IMR-90 (cell line): ENCODE measurements at regions not wholly inside any gene's neighbourhood (a gene's known extent, or its start where the extent isn't known, plus 50 kb on each side); places are given as distances from the start of the nearest gene placed in this dataset.

Experiments used
- ATAC-seq: fragments of 200-7000 bp; cut with Tn5 transposase; 2 replicates; pipeline ENCODE4 v1.9.1; 2020; ENCODE audit warnings: low read depth, mild to moderate bottlenecking, moderate library complexity
- BruUV-seq: library from RNA; stranded (reverse); fragments of 400-500 nt; replicated peaks from 2 replicates; lab custom pipeline; 2021; lab: Mats Ljungman, UMichigan
- CTCF ChIA-PET: fragments of 300-600 bp; formaldehyde crosslinking; extraction: SDS; loops from one replicate; lab custom pipeline; 2021; ENCODE audit warnings: antibody characterized with exemption; lab: Yijun Ruan, JAX
- POLR2A ChIA-PET: fragments of 300-600 bp; sonication (Branson Sonifier 250); formaldehyde crosslinking; loops from one replicate; lab custom pipeline; 2022; ENCODE audit warnings: antibody characterized with exemption; ENCODE audit not compliant: unreplicated experiment; lab: Charles Lee
- DNase-seq: peaks from one replicate; pipeline ENCODE4 v3.0.0; 2013
- H2AFZ ChIP-seq: replicated peaks from 2 replicates; pipeline ENCODE3; 2013; ENCODE audit warnings: low read length, mild to moderate bottlenecking; ENCODE audit not compliant: poor library complexity
- H2AK5ac ChIP-seq: 2 replicates; pipeline ENCODE4 v1.6.1; 2013; ENCODE audit warnings: low read depth, low read length, inconsistent platforms
- H2AK9ac ChIP-seq: replicated peaks from 2 replicates; pipeline ENCODE3; 2013; ENCODE audit warnings: mild to moderate bottlenecking, low read depth, low read length, moderate library complexity; ENCODE audit not compliant: poor library complexity
- H2BK120ac ChIP-seq: 2 replicates; pipeline ENCODE4 v1.6.1; 2013; ENCODE audit warnings: low read depth, low read length, inconsistent platforms
- H2BK15ac ChIP-seq: 3 replicates; pipeline ENCODE4 v1.6.1; 2013; ENCODE audit warnings: low read depth, low read length, inconsistent platforms
- H2BK20ac ChIP-seq: 2 replicates; pipeline ENCODE4 v1.6.1; 2013; ENCODE audit warnings: low read depth, mild to moderate bottlenecking, inconsistent platforms, low read length, moderate library complexity
- H2BK5ac ChIP-seq: 2 replicates; pipeline ENCODE4 v1.6.1; 2013; ENCODE audit warnings: mild to moderate bottlenecking, low read depth, low read length, inconsistent platforms; ENCODE audit not compliant: poor library complexity, severe bottlenecking
- H3K14ac ChIP-seq: replicated peaks from 2 replicates; pipeline ENCODE4 v1.6.1; 2013; ENCODE audit warnings: low read depth, low read length, inconsistent platforms
- H3K18ac ChIP-seq: 2 replicates; pipeline ENCODE4 v1.6.1; 2013; ENCODE audit warnings: low read depth, low read length, control low read depth
- H3K23ac ChIP-seq: 2 replicates; pipeline ENCODE4 v1.6.1; 2013; ENCODE audit warnings: low read depth, low read length, inconsistent platforms
- H3K27ac ChIP-seq: 2 replicates; pipeline ENCODE4 v1.5.1; 2013; ENCODE audit warnings: mild to moderate bottlenecking, control low read depth, low read length; ENCODE audit not compliant: insufficient read depth
- H3K27me3 ChIP-seq: 2 replicates; pipeline ENCODE4 v1.6.1; 2013; ENCODE audit warnings: low read length; ENCODE audit not compliant: control insufficient read depth, insufficient read depth
- H3K36me3 ChIP-seq: 2 replicates; pipeline ENCODE4 v1.6.1; 2013; ENCODE audit warnings: low read length, mixed read lengths; ENCODE audit not compliant: control insufficient read depth, insufficient read depth
- H3K4ac ChIP-seq: 2 replicates; pipeline ENCODE4 v1.6.1; 2013; ENCODE audit warnings: low read depth, low read length, inconsistent platforms
- H3K4me1 ChIP-seq: 2 replicates; pipeline ENCODE4 v1.6.1; 2013; ENCODE audit warnings: low read length, mixed read lengths; ENCODE audit not compliant: control insufficient read depth, insufficient read depth
- H3K4me2 ChIP-seq: 2 replicates; pipeline ENCODE4 v1.6.1; 2013; ENCODE audit warnings: low read depth, mild to moderate bottlenecking, control low read depth, low read length, moderate library complexity
- H3K4me3 ChIP-seq: 2 replicates; pipeline ENCODE4 v1.5.1; 2013; ENCODE audit warnings: low read depth, mild to moderate bottlenecking, control low read depth, low read length, moderate library complexity; ENCODE audit not compliant: insufficient read depth
- H3K56ac ChIP-seq: 2 replicates; pipeline ENCODE4 v1.6.1; 2013; ENCODE audit warnings: low read length, inconsistent platforms; ENCODE audit not compliant: insufficient read depth; ENCODE audit errors: extremely low read depth
- H3K79me1 ChIP-seq, 2 experiments: 2 replicates each; pipeline ENCODE4 v1.6.1; 2013; ENCODE audit warnings: low read length in 2 of 2, inconsistent platforms in 1 of 2, low read depth in 1 of 2
- H3K9ac ChIP-seq: 2 replicates; pipeline ENCODE4 v1.6.1; 2013; ENCODE audit warnings: low read depth, low read length, control low read depth
- H3K9me1 ChIP-seq: 2 replicates; pipeline ENCODE4 v1.6.1; 2013; ENCODE audit warnings: low read length, inconsistent platforms; ENCODE audit not compliant: insufficient read depth
- H3K9me3 ChIP-seq: 2 replicates; pipeline ENCODE4 v1.6.1; 2013; ENCODE audit warnings: low read length; ENCODE audit not compliant: control insufficient read depth, insufficient read depth
- H4K20me1 ChIP-seq: 2 replicates; pipeline ENCODE4 v1.6.1; 2013; ENCODE audit warnings: low read length, inconsistent platforms; ENCODE audit not compliant: insufficient read depth
- H4K5ac ChIP-seq: 2 replicates; pipeline ENCODE4 v1.6.1; 2013; ENCODE audit warnings: mild to moderate bottlenecking, low read depth, low read length, control low read depth
- H4K8ac ChIP-seq, 2 experiments: 2 replicates each; pipeline ENCODE4 v1.6.1; 2013; ENCODE audit warnings: low read depth in 2 of 2, low read length in 2 of 2, control low read depth in 1 of 2, inconsistent platforms in 1 of 2
- H4K91ac ChIP-seq: 2 replicates; pipeline ENCODE4 v1.6.1; 2013; ENCODE audit warnings: low read depth, low read length, inconsistent platforms; ENCODE audit not compliant: insufficient read depth
- BHLHE40 ChIP-seq: fragments of 150-350 bp; IDR thresholded peaks from 2 replicates; pipeline ENCODE4 v1.6.1; 2016; ENCODE audit warnings: mild to moderate bottlenecking, low read depth, low read length
- CEBPB ChIP-seq: IDR thresholded peaks from 2 replicates; pipeline ENCODE4 v1.6.1; 2012; ENCODE audit warnings: low read depth, low read length, improper control_type of control experiment
- CHD1 ChIP-seq: IDR thresholded peaks from 2 replicates; pipeline ENCODE4 v1.6.1; 2012; ENCODE audit warnings: low read depth, low read length, improper control_type of control experiment
- FOS ChIP-seq: fragments of 150-350 bp; IDR thresholded peaks from 2 replicates; pipeline ENCODE4 v1.6.1; 2016; ENCODE audit warnings: low read depth, low read length
- MAFK ChIP-seq: IDR thresholded peaks from 2 replicates; pipeline ENCODE4 v1.6.1; 2012; ENCODE audit warnings: low read depth, low read length, improper control_type of control experiment
- MAZ ChIP-seq: IDR thresholded peaks from 2 replicates; pipeline ENCODE4 v1.6.1; 2012; ENCODE audit warnings: low read depth, mild to moderate bottlenecking, low read length, improper control_type of control experiment, moderate library complexity, borderline replicate concordance
- MXI1 ChIP-seq: IDR thresholded peaks from 2 replicates; pipeline ENCODE4 v1.6.1; 2012; ENCODE audit warnings: low read depth, mild to moderate bottlenecking, low read length, moderate library complexity, borderline replicate concordance
- NFE2L2 ChIP-seq: fragments of 150-350 bp; IDR thresholded peaks from 2 replicates; pipeline ENCODE4 v1.6.1; 2016; ENCODE audit warnings: low read depth, mild to moderate bottlenecking, low read length
- POLR2A ChIP-seq: IDR thresholded peaks from 2 replicates; pipeline ENCODE4 v1.6.1; 2012; ENCODE audit warnings: mild to moderate bottlenecking, low read depth, low read length
- RAD21 ChIP-seq: IDR thresholded peaks from 2 replicates; pipeline ENCODE4 v1.6.1; 2012; ENCODE audit warnings: low read length, improper control_type of control experiment
- RCOR1 ChIP-seq: IDR thresholded peaks from 2 replicates; pipeline ENCODE4 v1.6.1; 2012; ENCODE audit warnings: mild to moderate bottlenecking, low read length, improper control_type of control experiment; ENCODE audit not compliant: insufficient replicate concordance
- RFX5 ChIP-seq: IDR thresholded peaks from 2 replicates; pipeline ENCODE4 v1.8.0; 2012; ENCODE audit warnings: low read depth, mild to moderate bottlenecking, low read length, moderate library complexity
- SMC3 ChIP-seq: fragments of 150-350 bp; IDR thresholded peaks from 2 replicates; pipeline ENCODE4 v1.6.1; 2016; ENCODE audit warnings: low read depth, mild to moderate bottlenecking, antibody characterized with exemption, low read length, moderate library complexity
- WGBS, 2 experiments: methylation state at CpG; one replicate each; pipeline versions ENCODE4 v1.1.5 to v1.1.7; 2013; ENCODE audit warnings: missing lambda C conversion rate in 2 of 2; ENCODE audit not compliant: insufficient read length in 1 of 2; ENCODE audit errors: extremely low coverage in 2 of 2; 5-methylcytosine and 5-hydroxymethylcytosine counted together
- dilution Hi-C: fragments of 300-500 bp; cut with HindIII; formaldehyde crosslinking; loops from one replicate; pipeline ENCODE4 v1.14.3; 2018; ENCODE audit warnings: low sequenced_read_pairs; ENCODE audit not compliant: unreplicated experiment
- in situ Hi-C: fragments of 300-500 bp; cut with MboI; formaldehyde crosslinking; loops from 3 replicates; pipeline ENCODE4 v1.14.3; 2019; ENCODE audit warnings: low sequenced_read_pairs, inconsistent platforms, mixed read lengths
- intact Hi-C: fragments of 100-400 bp; cut with micrococcal nuclease; formaldehyde crosslinking; loops from 2 replicates; pipeline ENCODE4 v1.10.0; 2022
- TF ChIP-seq, protein P1 (sequence below): fragments of 150-350 bp; IDR thresholded peaks from 2 replicates; pipeline ENCODE4 v1.6.1; 2017; ENCODE audit warnings: mild to moderate bottlenecking, antibody characterized with exemption, low read length, low read depth
- TF ChIP-seq, protein P2 (sequence below): fragments of 150-350 bp; IDR thresholded peaks from 2 replicates; pipeline ENCODE4 v1.6.1; 2016; ENCODE audit warnings: low read depth, mild to moderate bottlenecking, low read length, moderate library complexity, borderline replicate concordance
- TF ChIP-seq, protein P3 (sequence below): conservative IDR thresholded peaks from 2 replicates; pipeline ENCODE4 v1.5.1; 2012; ENCODE audit warnings: mild to moderate bottlenecking, low read depth, low read length, improper control_type of control experiment

DNA sequence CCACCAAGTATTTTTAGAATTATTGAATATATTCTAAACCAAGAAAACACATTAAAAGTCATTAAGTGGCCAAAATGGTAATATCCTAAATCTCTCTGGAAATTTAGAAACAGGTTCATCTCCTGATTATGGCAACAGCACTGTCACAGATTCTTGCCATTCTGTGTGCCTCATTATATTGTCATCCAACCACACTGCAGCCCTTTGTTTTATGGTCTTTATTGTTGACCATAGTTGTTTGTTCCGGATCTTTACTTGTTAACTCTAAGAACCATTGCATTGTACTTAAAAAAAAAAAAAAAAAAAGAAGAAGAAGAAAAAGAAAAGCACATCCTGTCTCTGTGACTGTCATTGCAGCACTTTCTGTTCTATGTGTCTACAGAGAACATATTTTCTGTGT is 822.1 kb upstream of the ADGRL3 start:
- Histone ChIP-seq H3K4me1 (no peaks in the 10 kb centered on the region), H2AK5ac (no peak overlapping the region), H4K20me1 (no peaks in the 10 kb centered on the region), H2AFZ (no peak overlapping the region), H2BK15ac (no peak overlapping the region), H3K4ac (no peak overlapping the region), H3K9ac (no peak overlapping the region), H3K23ac (no peak overlapping the region), H3K4me2 (no peak overlapping the region), H3K27me3 (no peaks in the 10 kb centered on the region), H3K36me3 (no peaks in the 10 kb centered on the region), H4K91ac (no peak overlapping the region), H3K9me3 (no peaks in the 10 kb centered on the region), H4K5ac (no peak overlapping the region), H2BK20ac (no peak overlapping the region), H3K79me1 (no peaks in the 10 kb centered on the region), H2BK120ac (no peak overlapping the region), H2BK5ac (no peak overlapping the region), H2AK9ac (no peak overlapping the region), H3K4me3 (no peak overlapping the region), H3K56ac (no peak overlapping the region), H3K9me1 (no peaks in the 10 kb centered on the region), H4K8ac (no peak overlapping the region), H3K18ac (no peak overlapping the region), H3K27ac (no peak overlapping the region), H3K14ac (no peak overlapping the region)
- CTCF ChIA-PET: no interaction called here
- no CpG with 5 or more reads among the region's 1 CpG for WGBS, 2 experiments
- in situ Hi-C loops: no loop called here
- dilution Hi-C loops: no loop called here
- no TSS peak for BruUV-seq
- TF ChIP-seq FOS: no peak
- TF ChIP-seq, protein P1, sequence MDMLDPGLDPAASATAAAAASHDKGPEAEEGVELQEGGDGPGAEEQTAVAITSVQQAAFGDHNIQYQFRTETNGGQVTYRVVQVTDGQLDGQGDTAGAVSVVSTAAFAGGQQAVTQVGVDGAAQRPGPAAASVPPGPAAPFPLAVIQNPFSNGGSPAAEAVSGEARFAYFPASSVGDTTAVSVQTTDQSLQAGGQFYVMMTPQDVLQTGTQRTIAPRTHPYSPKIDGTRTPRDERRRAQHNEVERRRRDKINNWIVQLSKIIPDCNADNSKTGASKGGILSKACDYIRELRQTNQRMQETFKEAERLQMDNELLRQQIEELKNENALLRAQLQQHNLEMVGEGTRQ: no peak
- TF ChIP-seq CEBPB: no peak
- TF ChIP-seq CHD1: no peak
- TF ChIP-seq SMC3: no peak
- TF ChIP-seq MAFK: no peak
- no peak for TF ChIP-seq POLR2A
- TF ChIP-seq RCOR1: no peak
- no peak for TF ChIP-seq MXI1
- no peak for TF ChIP-seq NFE2L2
- TF ChIP-seq MAZ: no peak
- no peak for TF ChIP-seq RFX5
- no peak for TF ChIP-seq BHLHE40
- TF ChIP-seq, protein P2, sequence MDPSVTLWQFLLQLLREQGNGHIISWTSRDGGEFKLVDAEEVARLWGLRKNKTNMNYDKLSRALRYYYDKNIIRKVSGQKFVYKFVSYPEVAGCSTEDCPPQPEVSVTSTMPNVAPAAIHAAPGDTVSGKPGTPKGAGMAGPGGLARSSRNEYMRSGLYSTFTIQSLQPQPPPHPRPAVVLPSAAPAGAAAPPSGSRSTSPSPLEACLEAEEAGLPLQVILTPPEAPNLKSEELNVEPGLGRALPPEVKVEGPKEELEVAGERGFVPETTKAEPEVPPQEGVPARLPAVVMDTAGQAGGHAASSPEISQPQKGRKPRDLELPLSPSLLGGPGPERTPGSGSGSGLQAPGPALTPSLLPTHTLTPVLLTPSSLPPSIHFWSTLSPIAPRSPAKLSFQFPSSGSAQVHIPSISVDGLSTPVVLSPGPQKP: no peak
- TF ChIP-seq RAD21: no peak
- TF ChIP-seq, protein P3, sequence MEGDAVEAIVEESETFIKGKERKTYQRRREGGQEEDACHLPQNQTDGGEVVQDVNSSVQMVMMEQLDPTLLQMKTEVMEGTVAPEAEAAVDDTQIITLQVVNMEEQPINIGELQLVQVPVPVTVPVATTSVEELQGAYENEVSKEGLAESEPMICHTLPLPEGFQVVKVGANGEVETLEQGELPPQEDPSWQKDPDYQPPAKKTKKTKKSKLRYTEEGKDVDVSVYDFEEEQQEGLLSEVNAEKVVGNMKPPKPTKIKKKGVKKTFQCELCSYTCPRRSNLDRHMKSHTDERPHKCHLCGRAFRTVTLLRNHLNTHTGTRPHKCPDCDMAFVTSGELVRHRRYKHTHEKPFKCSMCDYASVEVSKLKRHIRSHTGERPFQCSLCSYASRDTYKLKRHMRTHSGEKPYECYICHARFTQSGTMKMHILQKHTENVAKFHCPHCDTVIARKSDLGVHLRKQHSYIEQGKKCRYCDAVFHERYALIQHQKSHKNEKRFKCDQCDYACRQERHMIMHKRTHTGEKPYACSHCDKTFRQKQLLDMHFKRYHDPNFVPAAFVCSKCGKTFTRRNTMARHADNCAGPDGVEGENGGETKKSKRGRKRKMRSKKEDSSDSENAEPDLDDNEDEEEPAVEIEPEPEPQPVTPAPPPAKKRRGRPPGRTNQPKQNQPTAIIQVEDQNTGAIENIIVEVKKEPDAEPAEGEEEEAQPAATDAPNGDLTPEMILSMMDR: no peak
- DNase-seq: no peak
- POLR2A ChIA-PET: no interaction called here
- intact Hi-C loops: no loop called here
- no peak for ATAC-seq
